Activated naive CD8-positive, alpha-beta T cell (primary cell): ENCODE measurements at regions not wholly inside any gene's neighbourhood (a gene's known extent, or its start where the extent isn't known, plus 50 kb on each side); places are given as distances from the start of the nearest gene placed in this dataset.
A peak's percentile ranks its signal among the peaks of the same experiment; 100 is the strongest.
"Not testable (repeated sequence)": the region's sequence is repeated elsewhere in the genome, so short reads cannot be mapped to it uniquely, and the experiment has no call there.

Experiments
- H3K27ac Mint-ChIP-seq: one replicate; pipeline ENCODE4 v1.8.0; 2021; ENCODE audit warnings: mixed read lengths
- H3K27me3 Mint-ChIP-seq: one replicate; pipeline ENCODE4 v1.8.0; 2021; ENCODE audit warnings: mixed read lengths
- H3K36me3 Mint-ChIP-seq: one replicate; pipeline ENCODE4 v1.8.0; 2021; ENCODE audit warnings: mixed read lengths
- H3K4me1 Mint-ChIP-seq: one replicate; pipeline ENCODE4 v1.8.0; 2021; ENCODE audit warnings: low read depth, mixed read lengths
- H3K4me3 Mint-ChIP-seq: one replicate; pipeline ENCODE4 v1.8.0; 2021; ENCODE audit warnings: mild to moderate bottlenecking, mixed read lengths
- H3K9me3 Mint-ChIP-seq: one replicate; pipeline ENCODE4 v1.8.0; 2021; ENCODE audit warnings: low read depth, mixed read lengths

DNA sequence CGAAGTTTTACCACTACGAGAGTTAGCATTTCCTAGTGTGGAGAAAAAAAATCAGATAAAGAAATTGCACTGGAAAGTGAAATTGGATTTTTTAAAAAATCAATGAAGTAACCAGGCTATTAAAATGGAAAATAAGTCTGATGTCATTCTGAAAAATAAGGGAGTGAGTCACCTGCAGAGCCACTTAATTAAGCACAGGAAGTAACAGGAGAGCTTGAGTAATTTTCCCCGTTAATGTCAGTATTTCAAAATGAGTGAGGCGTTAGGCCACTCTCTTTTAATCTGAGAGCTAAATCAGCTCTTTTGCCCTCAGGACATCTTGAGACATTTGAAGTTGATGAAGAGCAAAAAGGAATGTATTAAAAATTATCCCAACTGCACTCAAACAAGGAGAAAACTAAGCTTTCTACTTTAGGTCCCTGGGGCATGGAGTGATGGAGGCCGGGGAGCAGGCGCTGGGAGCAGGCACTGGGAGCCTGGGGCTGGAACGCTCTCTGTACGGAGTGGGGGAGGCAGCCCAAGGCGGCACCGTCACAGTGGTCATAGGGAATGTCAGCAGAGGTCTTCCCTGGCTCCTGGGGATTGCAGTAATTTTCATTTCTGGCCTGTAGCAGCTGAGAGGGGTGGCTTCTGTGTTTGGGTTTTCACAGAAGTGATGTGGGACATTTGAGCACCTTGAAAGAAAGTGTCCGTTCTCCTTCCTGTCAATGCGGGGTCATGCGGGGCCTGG lies 194.6 kb downstream of the BCL2L11 start:
- H3K36me3 Mint-ChIP-seq, H3K27me3 Mint-ChIP-seq, H3K9me3 Mint-ChIP-seq, H3K4me3 Mint-ChIP-seq: not testable (repeated sequence)
- peak overlapping the region; percentile 72 for H3K27ac Mint-ChIP-seq
- peaks cover 12% of the 10 kb centered on the region for H3K4me1 Mint-ChIP-seq

DNA sequence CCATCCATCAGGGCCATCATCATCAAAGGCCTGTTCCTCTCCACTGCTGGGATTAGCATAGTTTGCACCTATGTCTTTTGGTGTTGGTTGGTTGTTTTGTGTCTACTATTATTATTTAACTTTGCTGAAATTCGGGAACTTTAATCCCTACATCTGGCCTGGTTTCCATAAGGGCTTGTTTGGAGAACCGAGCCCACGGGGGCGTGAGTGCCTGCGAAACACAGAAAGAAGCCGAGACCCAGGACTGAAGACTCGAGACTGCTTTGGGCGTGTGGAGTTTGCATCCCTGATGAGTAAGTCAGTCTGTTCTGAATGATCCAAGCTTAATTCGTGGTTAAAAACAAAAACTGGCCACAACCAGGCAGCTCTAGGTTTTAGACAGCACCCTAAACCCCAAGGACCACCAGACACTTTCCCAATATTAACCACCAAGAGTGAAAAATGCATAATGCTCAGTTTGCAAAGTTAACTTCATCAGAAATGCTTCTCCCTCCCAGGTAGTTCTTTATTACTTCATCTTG lies 195.6 kb downstream of the BCL2L11 start:
- H3K4me3 Mint-ChIP-seq = peak overlapping the region; percentile 7
- not testable (repeated sequence) for H3K36me3 Mint-ChIP-seq, H3K9me3 Mint-ChIP-seq, H3K27me3 Mint-ChIP-seq
- H3K27ac Mint-ChIP-seq = peak overlapping the region; percentile 88
- H3K4me1 Mint-ChIP-seq = peaks cover 12% of the 10 kb centered on the region

DNA sequence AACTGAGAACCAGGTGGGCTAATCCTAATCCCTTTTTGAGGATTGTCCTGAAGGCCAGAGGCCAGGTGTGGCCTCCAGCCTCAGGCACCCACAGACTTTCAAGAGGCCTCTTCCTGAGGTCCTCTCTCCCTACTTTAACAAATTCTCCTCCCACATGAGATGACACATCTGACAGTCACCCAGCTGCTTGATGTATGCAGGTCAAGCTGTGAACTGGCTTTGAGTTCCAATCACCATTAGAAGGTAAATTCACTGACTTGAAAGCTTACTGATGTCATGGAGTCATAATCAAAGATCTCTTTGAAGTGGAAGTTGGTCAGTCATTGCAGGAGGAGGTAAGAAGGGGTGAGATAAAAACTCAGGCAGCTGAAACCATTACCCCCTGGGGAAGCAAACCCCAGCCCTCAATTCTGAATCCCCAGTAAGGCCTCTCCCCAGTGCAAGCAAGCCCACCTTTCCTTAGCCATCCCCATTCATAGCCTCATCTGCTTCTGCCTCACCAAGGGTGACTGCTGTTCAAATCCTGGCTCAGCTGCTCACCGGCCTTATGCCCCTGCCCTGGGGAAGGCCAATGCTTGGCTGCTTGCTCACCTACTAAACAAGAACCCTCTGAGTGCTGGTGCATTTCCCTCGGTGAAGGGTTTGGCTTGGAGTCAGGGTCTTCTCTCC lies 196.3 kb downstream of the BCL2L11 start:
- H3K4me1 Mint-ChIP-seq = peaks cover 12% of the 10 kb centered on the region
- not testable (repeated sequence) for H3K4me3 Mint-ChIP-seq, H3K9me3 Mint-ChIP-seq, H3K36me3 Mint-ChIP-seq, H3K27me3 Mint-ChIP-seq, H3K27ac Mint-ChIP-seq

DNA sequence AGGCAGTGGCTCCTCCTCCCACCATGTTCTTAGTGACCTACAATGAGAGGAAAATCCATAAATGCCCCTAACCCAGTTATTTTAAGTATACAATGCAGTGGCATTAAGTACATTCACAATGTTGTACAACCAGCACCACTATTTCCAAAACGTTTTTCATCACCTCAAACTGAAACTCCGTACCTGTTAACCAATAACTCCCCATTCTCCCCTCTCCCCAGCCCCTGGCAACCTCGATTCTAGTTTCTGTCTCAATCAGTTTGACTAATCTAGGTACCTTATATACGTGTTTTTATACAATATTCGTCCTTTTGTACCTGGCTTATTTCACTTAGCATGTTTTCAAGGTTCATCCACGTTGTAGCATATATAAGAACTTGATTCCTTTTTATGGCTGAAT lies 198.8 kb downstream of the BCL2L11 start:
- not testable (repeated sequence) for H3K27ac Mint-ChIP-seq, H3K4me3 Mint-ChIP-seq, H3K27me3 Mint-ChIP-seq

DNA sequence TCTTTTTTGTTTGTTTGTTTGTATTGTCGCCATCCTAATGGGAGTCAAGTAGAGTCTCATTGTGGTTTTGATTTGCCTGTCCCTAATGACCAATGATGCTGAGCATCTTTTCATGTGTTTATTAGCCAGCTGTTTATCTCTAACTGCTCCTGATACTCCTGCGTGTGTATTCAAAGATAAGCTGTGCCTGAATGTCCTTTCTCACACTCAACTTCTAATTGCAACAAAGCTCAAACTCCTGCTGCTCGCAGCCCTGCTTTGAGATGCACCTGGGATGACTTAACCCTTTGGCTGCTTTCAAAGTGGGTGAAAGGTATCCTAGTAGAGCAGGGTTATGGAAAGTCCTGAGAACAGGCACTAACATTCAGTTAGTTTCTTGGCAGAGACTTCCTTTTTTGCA lies 199.6 kb downstream of the BCL2L11 start:
- not testable (repeated sequence) for H3K27ac Mint-ChIP-seq, H3K9me3 Mint-ChIP-seq, H3K36me3 Mint-ChIP-seq, H3K27me3 Mint-ChIP-seq
- Mint-ChIP-seq H3K4me3 (peak overlapping the region; percentile 20), H3K4me1 (peaks cover 12% of the 10 kb centered on the region)

More for the DNA sequence above, 198.8 kb downstream of the BCL2L11 start:
- peaks cover 12% of the 10 kb centered on the region for H3K4me1 Mint-ChIP-seq
- H3K9me3 Mint-ChIP-seq, H3K36me3 Mint-ChIP-seq: not testable (repeated sequence)

DNA sequence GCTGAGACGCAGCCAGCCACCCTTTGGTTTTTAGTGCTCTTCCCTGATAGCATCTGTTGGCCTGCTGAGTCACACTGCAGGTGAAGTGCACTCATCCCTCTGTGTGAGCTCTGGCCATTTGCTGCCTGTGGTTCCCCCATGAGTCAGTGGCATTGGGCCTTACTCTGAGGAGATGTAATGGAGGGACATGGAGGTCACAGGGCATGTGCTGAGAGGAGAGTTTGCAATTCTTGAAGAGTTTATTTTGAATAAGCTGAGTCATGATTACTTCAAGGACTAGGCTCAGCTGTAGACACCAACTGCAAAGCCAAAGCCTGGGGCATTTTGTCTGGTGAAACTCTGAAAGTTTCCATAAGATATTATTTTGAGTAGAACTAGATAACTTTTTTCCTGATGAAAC lies 200.3 kb downstream of the BCL2L11 start:
- not testable (repeated sequence) for H3K27me3 Mint-ChIP-seq, H3K27ac Mint-ChIP-seq, H3K36me3 Mint-ChIP-seq, H3K9me3 Mint-ChIP-seq, H3K4me3 Mint-ChIP-seq
- H3K4me1 Mint-ChIP-seq = peaks cover 12% of the 10 kb centered on the region

GRCh38 chr2:111323384-111323783 lies 202.7 kb downstream of the BCL2L11 start:
- H3K27me3 Mint-ChIP-seq, H3K4me3 Mint-ChIP-seq, H3K4me1 Mint-ChIP-seq, H3K27ac Mint-ChIP-seq, H3K9me3 Mint-ChIP-seq, H3K36me3 Mint-ChIP-seq: not testable (repeated sequence)

GRCh38 chr2:111327726-111328125 lies 207.0 kb downstream of the BCL2L11 start:
- H3K36me3 Mint-ChIP-seq, H3K4me1 Mint-ChIP-seq, H3K27me3 Mint-ChIP-seq, H3K9me3 Mint-ChIP-seq, H3K27ac Mint-ChIP-seq, H3K4me3 Mint-ChIP-seq: not testable (repeated sequence)

- not testable (repeated sequence) for H3K4me3 Mint-ChIP-seq, H3K4me1 Mint-ChIP-seq, H3K36me3 Mint-ChIP-seq, H3K27ac Mint-ChIP-seq, H3K27me3 Mint-ChIP-seq, H3K9me3 Mint-ChIP-seq
These were observed 208.6 kb downstream of the BCL2L11 start for GRCh38 chr2:111329309-111329708.

GRCh38 chr2:111331099-111331724 lies 210.5 kb downstream of the BCL2L11 start:
- H3K36me3 Mint-ChIP-seq, H3K4me1 Mint-ChIP-seq, H3K9me3 Mint-ChIP-seq, H3K4me3 Mint-ChIP-seq, H3K27ac Mint-ChIP-seq, H3K27me3 Mint-ChIP-seq: not testable (repeated sequence)

GRCh38 chr2:111335220-111335907 lies 214.7 kb downstream of the BCL2L11 start:
- H3K36me3 Mint-ChIP-seq, H3K27ac Mint-ChIP-seq, H3K9me3 Mint-ChIP-seq, H3K27me3 Mint-ChIP-seq, H3K4me1 Mint-ChIP-seq, H3K4me3 Mint-ChIP-seq: not testable (repeated sequence)

GRCh38 chr2:111338474-111338873 lies 217.8 kb downstream of the BCL2L11 start:
- not testable (repeated sequence) for H3K4me1 Mint-ChIP-seq, H3K4me3 Mint-ChIP-seq, H3K36me3 Mint-ChIP-seq, H3K27ac Mint-ChIP-seq, H3K9me3 Mint-ChIP-seq, H3K27me3 Mint-ChIP-seq

DNA sequence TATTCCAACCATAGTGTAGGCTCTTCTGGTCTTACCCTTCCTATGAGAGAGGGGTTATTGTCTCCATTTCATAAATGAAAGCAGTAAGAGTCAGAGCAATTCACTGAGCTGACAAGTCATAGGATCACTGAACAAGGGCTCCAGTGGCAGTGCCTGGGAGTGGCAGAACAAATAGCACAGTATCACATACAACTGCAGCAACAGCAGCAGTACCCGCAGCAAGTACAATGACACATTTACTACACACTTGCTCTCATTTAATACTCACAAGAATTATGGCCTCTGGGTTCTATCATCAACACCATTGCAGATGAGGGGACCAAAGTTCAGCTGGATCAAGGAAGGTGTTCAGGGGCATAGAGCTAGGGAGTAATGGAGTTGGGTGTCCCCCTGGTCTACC lies 218.8 kb downstream of the BCL2L11 start:
- H3K27ac Mint-ChIP-seq, H3K36me3 Mint-ChIP-seq, H3K4me1 Mint-ChIP-seq, H3K4me3 Mint-ChIP-seq, H3K9me3 Mint-ChIP-seq, H3K27me3 Mint-ChIP-seq: not testable (repeated sequence)

- not testable (repeated sequence) for H3K27ac Mint-ChIP-seq, H3K4me3 Mint-ChIP-seq, H3K9me3 Mint-ChIP-seq, H3K4me1 Mint-ChIP-seq, H3K27me3 Mint-ChIP-seq, H3K36me3 Mint-ChIP-seq
These were observed 223.9 kb downstream of the BCL2L11 start for GRCh38 chr2:111344590-111344989.

DNA sequence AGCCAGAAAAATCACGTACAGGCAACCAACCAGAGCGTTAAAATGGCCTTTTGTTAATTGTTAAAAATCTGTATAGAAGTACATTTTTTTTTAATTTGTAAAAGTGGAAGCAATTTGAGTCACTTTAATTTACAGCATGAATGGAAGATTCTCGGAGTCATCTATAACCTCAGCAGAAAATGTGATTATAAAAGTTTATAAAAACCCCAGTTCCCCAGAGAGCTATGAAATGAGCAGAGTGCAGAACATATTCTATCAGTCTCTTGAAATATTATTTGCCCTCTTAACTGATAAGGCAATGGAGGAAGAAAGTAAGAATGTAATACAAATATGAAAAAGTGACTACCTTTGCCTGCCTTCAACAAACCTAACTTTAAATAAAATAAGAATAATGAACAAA lies 224.7 kb downstream of the BCL2L11 start:
- H3K9me3 Mint-ChIP-seq, H3K27me3 Mint-ChIP-seq, H3K27ac Mint-ChIP-seq, H3K36me3 Mint-ChIP-seq, H3K4me1 Mint-ChIP-seq, H3K4me3 Mint-ChIP-seq: not testable (repeated sequence)
